ENCODE measurements at regions not wholly inside any gene's neighbourhood (a gene's known extent, or its start where the extent isn't known, plus 50 kb on each side); places are given as distances from the start of the nearest gene placed in this dataset.

- H3K4me2 ChIP-seq (ENCODE audit: low read length): no peak overlapping the region
These were observed 201.1 kb downstream of the TLE3 start for GRCh38 chr15:69896606-69897005.

GRCh38 chr15:69897061-69897460 lies 200.7 kb downstream of the TLE3 start:
- H3K4me2 ChIP-seq (ENCODE audit: low read length): no peak overlapping the region
- H3K27me3 ChIP-seq (ENCODE audit: control insufficient read depth, insufficient read depth, low read length): peaks cover 54% of the 10 kb centered on the region
- H3K9me3 ChIP-seq (replicated peaks; ENCODE audit: low read length): no peaks in the 10 kb centered on the region
- H3K9ac ChIP-seq (ENCODE audit: low read depth, low read length): no peak overlapping the region
- H3K4me1 ChIP-seq (ENCODE audit: control insufficient read depth, insufficient read depth, low read length): no peaks in the 10 kb centered on the region
- no peak overlapping the region for H3K4me3 ChIP-seq (ENCODE audit: low read length)
- H3K36me3 ChIP-seq (ENCODE audit: insufficient read depth, low read length): no peaks in the 10 kb centered on the region

More at GRCh38 chr15:69896606-69897005, 201.1 kb downstream of the TLE3 start:
- H3K4me1 ChIP-seq (ENCODE audit: control insufficient read depth, insufficient read depth, low read length): no peaks in the 10 kb centered on the region
- H3K4me3 ChIP-seq (ENCODE audit: low read length): no peak overlapping the region
- H3K9me3 ChIP-seq (replicated peaks; ENCODE audit: low read length): no peaks in the 10 kb centered on the region
- no peaks in the 10 kb centered on the region for H3K36me3 ChIP-seq (ENCODE audit: insufficient read depth, low read length)
- H3K9ac ChIP-seq (ENCODE audit: low read depth, low read length): no peak overlapping the region
- peaks cover 54% of the 10 kb centered on the region for H3K27me3 ChIP-seq (ENCODE audit: control insufficient read depth, insufficient read depth, low read length)

- Histone ChIP-seq H3K4me1 (ENCODE audit: control insufficient read depth, insufficient read depth, low read length) (no peaks in the 10 kb centered on the region), H3K9me3 (replicated peaks; ENCODE audit: low read length) (no peaks in the 10 kb centered on the region), H3K4me2 (ENCODE audit: low read length) (no peak overlapping the region), H3K4me3 (ENCODE audit: low read length) (no peak overlapping the region), H3K27me3 (ENCODE audit: control insufficient read depth, insufficient read depth, low read length) (peaks cover 59% of the 10 kb centered on the region), H3K9ac (ENCODE audit: low read depth, low read length) (no peak overlapping the region), H3K36me3 (ENCODE audit: insufficient read depth, low read length) (no peaks in the 10 kb centered on the region)
These were observed 200.1 kb downstream of the TLE3 start for GRCh38 chr15:69897471-69898237.

GRCh38 chr15:69898243-69898642 lies 199.5 kb downstream of the TLE3 start:
- H3K4me2 ChIP-seq (ENCODE audit: low read length): no peak overlapping the region
- peaks cover 58% of the 10 kb centered on the region for H3K27me3 ChIP-seq (ENCODE audit: control insufficient read depth, insufficient read depth, low read length)
- no peak overlapping the region for H3K9ac ChIP-seq (ENCODE audit: low read depth, low read length)
- H3K4me3 ChIP-seq (ENCODE audit: low read length): no peak overlapping the region
- H3K9me3 ChIP-seq (replicated peaks; ENCODE audit: low read length): no peaks in the 10 kb centered on the region
- H3K4me1 ChIP-seq (ENCODE audit: control insufficient read depth, insufficient read depth, low read length): no peaks in the 10 kb centered on the region
- no peaks in the 10 kb centered on the region for H3K36me3 ChIP-seq (ENCODE audit: insufficient read depth, low read length)

- no peak overlapping the region for H3K4me2 ChIP-seq (ENCODE audit: low read length)
- no peaks in the 10 kb centered on the region for H3K9me3 ChIP-seq (replicated peaks; ENCODE audit: low read length)
- H3K4me1 ChIP-seq (ENCODE audit: control insufficient read depth, insufficient read depth, low read length): no peaks in the 10 kb centered on the region
- no peaks in the 10 kb centered on the region for H3K36me3 ChIP-seq (ENCODE audit: insufficient read depth, low read length)
- no peak overlapping the region for H3K4me3 ChIP-seq (ENCODE audit: low read length)
- H3K9ac ChIP-seq (ENCODE audit: low read depth, low read length): no peak overlapping the region
- H3K27me3 ChIP-seq (ENCODE audit: control insufficient read depth, insufficient read depth, low read length): peaks cover 37% of the 10 kb centered on the region
These were observed 195.2 kb downstream of the TLE3 start for GRCh38 chr15:69902414-69903062.

GRCh38 chr15:69903470-69904469 lies 193.9 kb downstream of the TLE3 start:
- no peak overlapping the region for H3K9ac ChIP-seq (ENCODE audit: low read depth, low read length)
- H3K4me3 ChIP-seq (ENCODE audit: low read length): no peak overlapping the region
- H3K9me3 ChIP-seq (replicated peaks; ENCODE audit: low read length): no peaks in the 10 kb centered on the region
- H3K36me3 ChIP-seq (ENCODE audit: insufficient read depth, low read length): no peaks in the 10 kb centered on the region
- no peaks in the 10 kb centered on the region for H3K4me1 ChIP-seq (ENCODE audit: control insufficient read depth, insufficient read depth, low read length)
- H3K4me2 ChIP-seq (ENCODE audit: low read length): no peak overlapping the region
- H3K27me3 ChIP-seq (ENCODE audit: control insufficient read depth, insufficient read depth, low read length): peaks cover 36% of the 10 kb centered on the region

- Histone ChIP-seq H3K4me1 (ENCODE audit: control insufficient read depth, insufficient read depth, low read length) (no peaks in the 10 kb centered on the region), H3K27me3 (ENCODE audit: control insufficient read depth, insufficient read depth, low read length) (peaks cover 23% of the 10 kb centered on the region), H3K9ac (ENCODE audit: low read depth, low read length) (no peak overlapping the region)
These were observed 191.2 kb downstream of the TLE3 start for GRCh38 chr15:69906256-69907185.

GRCh38 chr15:69908060-69908459 lies 189.7 kb downstream of the TLE3 start:
- H3K27me3 ChIP-seq (ENCODE audit: control insufficient read depth, insufficient read depth, low read length): peaks cover 22% of the 10 kb centered on the region
- H3K36me3 ChIP-seq (ENCODE audit: insufficient read depth, low read length): no peaks in the 10 kb centered on the region
- no peak overlapping the region for H3K4me2 ChIP-seq (ENCODE audit: low read length)
- H3K9ac ChIP-seq (ENCODE audit: low read depth, low read length): no peak overlapping the region
- H3K4me3 ChIP-seq (ENCODE audit: low read length): no peak overlapping the region
- H3K9me3 ChIP-seq (replicated peaks; ENCODE audit: low read length): no peaks in the 10 kb centered on the region
- H3K4me1 ChIP-seq (ENCODE audit: control insufficient read depth, insufficient read depth, low read length): no peaks in the 10 kb centered on the region

More at GRCh38 chr15:69906256-69907185, 191.2 kb downstream of the TLE3 start:
- no peaks in the 10 kb centered on the region for H3K36me3 ChIP-seq (ENCODE audit: insufficient read depth, low read length)
- H3K9me3 ChIP-seq (replicated peaks; ENCODE audit: low read length): no peaks in the 10 kb centered on the region
- no peak overlapping the region for H3K4me2 ChIP-seq (ENCODE audit: low read length)
- no peak overlapping the region for H3K4me3 ChIP-seq (ENCODE audit: low read length)

GRCh38 chr15:69908590-69909420 lies 188.9 kb downstream of the TLE3 start:
- Histone ChIP-seq H3K4me1 (ENCODE audit: control insufficient read depth, insufficient read depth, low read length) (no peaks in the 10 kb centered on the region), H3K9me3 (replicated peaks; ENCODE audit: low read length) (no peaks in the 10 kb centered on the region), H3K4me2 (ENCODE audit: low read length) (no peak overlapping the region), H3K27me3 (ENCODE audit: control insufficient read depth, insufficient read depth, low read length) (peaks cover 17% of the 10 kb centered on the region), H3K9ac (ENCODE audit: low read depth, low read length) (no peak overlapping the region), H3K4me3 (ENCODE audit: low read length) (no peak overlapping the region), H3K36me3 (ENCODE audit: insufficient read depth, low read length) (no peaks in the 10 kb centered on the region)
